Endothelial cell of umbilical vein (primary cell): ENCODE measurements at regions not wholly inside any gene's neighbourhood (a gene's known extent, or its start where the extent isn't known, plus 50 kb on each side); places are given as distances from the start of the nearest gene placed in this dataset.

ENCODE experiments used
- BruUV-seq: library from RNA; stranded (reverse); fragments of 400-500 nt; replicated peaks from 2 replicates; lab custom pipeline; 2021; lab: Mats Ljungman, UMichigan
- CTCF ChIA-PET: fragments of 300-600, 350-600 bp; sonication (Branson Sonifier 250); formaldehyde crosslinking; loops from one replicate; lab custom pipeline; 2021; ENCODE audit warnings: antibody characterized with exemption, inconsistent platforms; lab: Charles Lee
- POLR2A ChIA-PET: fragments of 300-600, 350-600 bp; sonication (Branson Sonifier 250); formaldehyde crosslinking; loops from one replicate; lab custom pipeline; 2021; ENCODE audit warnings: antibody characterized with exemption, inconsistent platforms; lab: Charles Lee
- DNase-seq: peaks from one replicate; pipeline ENCODE4 v3.0.0-alpha.2; 2011; ENCODE audit warnings: low read depth, low spot score
- FAIRE-seq: peaks from 2 replicates; lab custom pipeline; 2011; peaks lifted over from hg19 to GRCh38; lab: Jason Lieb, UNC
- H2AFZ ChIP-seq: 2 replicates; pipeline ENCODE4 v1.6.0; 2012; ENCODE audit warnings: low read depth, low read length, control low read depth, inconsistent platforms
- H3K27ac ChIP-seq: 2 replicates; pipeline ENCODE4 v1.5.1; 2011; ENCODE audit warnings: low read depth, mild to moderate bottlenecking, control low read depth, low read length, moderate library complexity; ENCODE audit not compliant: insufficient read depth
- H3K27me3 ChIP-seq, 2 experiments: 2 replicates each; pipeline versions ENCODE4 v1.6.0 to v1.6.1; 2011; ENCODE audit warnings: low read length in 2 of 2, mixed read lengths in 1 of 2; ENCODE audit not compliant: control insufficient read depth in 2 of 2, insufficient read depth in 2 of 2
- H3K36me3 ChIP-seq, 2 experiments: 2 replicates in 1 of 2; 3 replicates in 1 of 2; pipeline ENCODE4 v1.5.1; 2011; ENCODE audit warnings: low read length in 2 of 2, mild to moderate bottlenecking in 1 of 2, moderate library complexity in 1 of 2; ENCODE audit not compliant: control insufficient read depth in 2 of 2, insufficient read depth in 2 of 2; ENCODE audit errors: extremely low read depth in 1 of 2
- H3K4me1 ChIP-seq: 3 replicates; pipeline ENCODE4 v1.5.1; 2011; ENCODE audit warnings: mild to moderate bottlenecking, low read length; ENCODE audit not compliant: control insufficient read depth, insufficient read depth; ENCODE audit errors: extremely low read depth
- H3K4me2 ChIP-seq: 2 replicates; pipeline ENCODE4 v1.6.1; 2011; ENCODE audit warnings: low read length, control low read depth, mixed read lengths; ENCODE audit not compliant: insufficient read depth
- H3K4me3 ChIP-seq, 3 experiments: fragments of 200-600 bp in 1 of 3; sonication (generic), shearing (Covaris generic) in 1 of 3; replicated peaks in 1 of 3; 2 replicates each; pipeline ENCODE4 v1.5.1; 2011 to 2016; ENCODE audit warnings: control low read depth in 3 of 3, low read length in 3 of 3, mild to moderate bottlenecking in 2 of 3, inconsistent platforms in 1 of 3, low read depth in 1 of 3, moderate library complexity in 1 of 3; ENCODE audit not compliant: insufficient read depth in 1 of 3
- H3K79me2 ChIP-seq: 2 replicates; pipeline ENCODE4 v1.6.0; 2012; ENCODE audit warnings: low read length, inconsistent platforms; ENCODE audit not compliant: control insufficient read depth, insufficient read depth
- H3K9ac ChIP-seq: replicated peaks from 2 replicates; pipeline ENCODE3; 2011; ENCODE audit warnings: low read length, control low read depth; ENCODE audit not compliant: insufficient read depth; ENCODE audit errors: extremely low read depth
- H3K9me1 ChIP-seq: replicated peaks from 3 replicates; pipeline ENCODE4 v1.6.0; 2011; ENCODE audit warnings: mild to moderate bottlenecking, low read length; ENCODE audit not compliant: control insufficient read depth, insufficient read depth; ENCODE audit errors: extremely low read depth
- H3K9me3 ChIP-seq: replicated peaks from 2 replicates; pipeline ENCODE4 v1.5.1; 2012; ENCODE audit warnings: low read length, inconsistent platforms; ENCODE audit not compliant: control insufficient read depth, insufficient read depth
- H4K20me1 ChIP-seq: replicated peaks from 2 replicates; pipeline ENCODE3; 2011; ENCODE audit warnings: mild to moderate bottlenecking, low read length; ENCODE audit not compliant: control insufficient read depth, insufficient read depth; ENCODE audit errors: extremely low read depth
- CTCF ChIP-seq, 2 donors: IDR thresholded peaks; 1 replicate in 1 of 2; 2 replicates in 1 of 2; pipeline ENCODE4 v1.5.1; 2011; ENCODE audit warnings: low read length in 2 of 2, mild to moderate bottlenecking in 2 of 2, moderate library complexity in 2 of 2, control low read depth in 1 of 2, inconsistent platforms in 1 of 2, low read depth in 1 of 2; ENCODE audit not compliant: insufficient read depth in 1 of 2; ENCODE audit errors: extremely low read depth in 1 of 2
- EZH2 ChIP-seq: IDR thresholded peaks from 2 replicates; pipeline ENCODE4 v1.6.1; 2012; ENCODE audit warnings: borderline replicate concordance, low read depth, mild to moderate bottlenecking, moderate library complexity, low read length, inconsistent platforms; ENCODE audit not compliant: severe bottlenecking
- FOS ChIP-seq: IDR thresholded peaks from 2 replicates; pipeline ENCODE4 v1.6.1; 2011; ENCODE audit warnings: mild to moderate bottlenecking, low read length, moderate library complexity, borderline replicate concordance; ENCODE audit not compliant: insufficient read depth
- GATA2 ChIP-seq: IDR thresholded peaks from 2 replicates; pipeline ENCODE4 v1.7.0; 2011; ENCODE audit warnings: low read depth, mild to moderate bottlenecking, moderate library complexity, mixed read lengths, low read length; ENCODE audit not compliant: insufficient read length, insufficient read depth
- POLR2AphosphoS5 ChIP-seq: IDR thresholded peaks from 2 replicates; pipeline ENCODE4 v1.6.1; 2012; ENCODE audit warnings: low read depth, mild to moderate bottlenecking, control low read depth, low read length, moderate library complexity; ENCODE audit not compliant: insufficient read depth
- dilution Hi-C: fragments of 300-500 bp; cut with MboI; formaldehyde crosslinking; loops from one replicate; pipeline ENCODE4 v1.15.0; 2019; ENCODE audit warnings: low sequenced_read_pairs; ENCODE audit not compliant: extremely low pct_ligation_motif_present
- intact Hi-C: fragments of 100-400 bp; cut with micrococcal nuclease; formaldehyde crosslinking; loops from one replicate; pipeline ENCODE4 v1.10.0; 2022
- TF ChIP-seq, protein P1 (sequence below): IDR thresholded peaks from 2 replicates; pipeline ENCODE4 v1.6.1; 2011; ENCODE audit not compliant: insufficient read depth, insufficient read length

GRCh38 chr18:77559274-77559910, 309.7 kb downstream of the GALR1 start:
- CTCF ChIA-PET, result no interaction called here
- no TSS peak for BruUV-seq

GRCh38 chr18:77560341-77560992, 310.8 kb downstream of the GALR1 start:
- TF ChIP-seq POLR2AphosphoS5, result no peak
- TF ChIP-seq CTCF (IDR thresholded peaks at IDR 0.05; ENCODE audit: extremely low read depth in 1 of 2, insufficient read depth in 1 of 2, low read depth in 1 of 2, low read length in 2 of 2), result no peak
- TF ChIP-seq FOS, result no peak
- TF ChIP-seq EZH2, result no peak
- TF ChIP-seq, protein P1, sequence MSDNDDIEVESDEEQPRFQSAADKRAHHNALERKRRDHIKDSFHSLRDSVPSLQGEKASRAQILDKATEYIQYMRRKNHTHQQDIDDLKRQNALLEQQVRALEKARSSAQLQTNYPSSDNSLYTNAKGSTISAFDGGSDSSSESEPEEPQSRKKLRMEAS, result no peak
- H3K9me3 ChIP-seq, result peaks cover 6% of the 10 kb centered on the region
- no peaks in the 10 kb centered on the region for H3K27me3 ChIP-seq
- H2AFZ ChIP-seq, result no peak overlapping the region
- H3K27ac ChIP-seq, result no peak overlapping the region
- no peaks in the 10 kb centered on the region for H3K4me1 ChIP-seq
- no peak overlapping the region for H3K4me3 ChIP-seq
- H3K9me1 ChIP-seq, result no peaks in the 10 kb centered on the region
- POLR2A ChIA-PET, result no interaction called here
- FAIRE-seq (no peak), DNase-seq (no peak)
- H3K9ac ChIP-seq, result no peak overlapping the region
- dilution Hi-C loops (no loop called here), intact Hi-C loops (no loop called here)
- no peaks in the 10 kb centered on the region for H4K20me1 ChIP-seq
- H3K36me3 ChIP-seq, result no peaks in the 10 kb centered on the region
- CTCF ChIA-PET, result no interaction called here
- BruUV-seq, result no TSS peak
- H3K79me2 ChIP-seq, result no peaks in the 10 kb centered on the region
- no peak overlapping the region for H3K4me2 ChIP-seq

More at GRCh38 chr18:77559274-77559910, 309.7 kb downstream of the GALR1 start:
- Histone ChIP-seq H3K27ac (no peak overlapping the region), H3K4me1 (no peaks in the 10 kb centered on the region), H3K4me2 (no peak overlapping the region), H3K36me3 (no peaks in the 10 kb centered on the region), H3K9ac (no peak overlapping the region), H2AFZ (no peak overlapping the region), H3K4me3 (no peak overlapping the region), H3K79me2 (no peaks in the 10 kb centered on the region), H3K9me1 (no peaks in the 10 kb centered on the region), H3K9me3 (peaks cover 8% of the 10 kb centered on the region), H3K27me3 (no peaks in the 10 kb centered on the region), H4K20me1 (no peaks in the 10 kb centered on the region)
- TF ChIP-seq FOS (no peak), EZH2 (no peak), GATA2 (no peak)
- no peak for FAIRE-seq
- intact Hi-C loops, result no loop called here
- POLR2A ChIA-PET, result no interaction called here
- dilution Hi-C loops, result no loop called here
- no peak for DNase-seq
